ENCODE measurements at regions not wholly inside any gene's neighbourhood (a gene's known extent, or its start where the extent isn't known, plus 50 kb on each side); places are given as distances from the start of the nearest gene placed in this dataset.

DNA sequence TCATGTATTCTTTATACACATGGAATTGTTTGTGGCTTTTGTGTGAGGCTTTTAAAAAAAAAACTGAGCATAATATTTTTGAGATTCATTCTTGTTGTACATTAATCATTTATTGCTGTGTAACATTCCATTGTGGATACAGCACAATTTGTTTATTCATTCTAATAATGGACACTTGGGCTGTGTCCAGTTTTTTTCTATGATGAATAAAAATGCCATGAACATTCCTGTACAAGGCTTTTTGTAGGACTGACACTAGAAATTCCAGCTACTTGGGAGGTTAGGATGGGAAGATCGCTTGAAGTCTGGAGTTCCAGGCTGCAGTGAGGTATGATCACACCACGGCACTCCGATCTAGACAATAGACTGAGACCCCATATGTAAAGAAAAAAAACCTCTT, 254.3 kb upstream of the CACNA2D1 start:
- Histone ChIP-seq H3K4me1 (ENCODE audit: control insufficient read depth, insufficient read depth, low read length) (no peaks in the 10 kb centered on the region), H3K9me3 (replicated peaks; ENCODE audit: control insufficient read depth, insufficient read depth, low read length) (no peaks in the 10 kb centered on the region), H4K20me1 (ENCODE audit: control insufficient read depth, insufficient read depth) (no peaks in the 10 kb centered on the region), H3K27me3 (replicated peaks in 1 of 2; ENCODE audit: control insufficient read depth in 2 of 2, insufficient read depth in 2 of 2, low read length in 1 of 2) (0 out of 4 replicates have a peak, but pooled peaks cover 0 to 3% of the 10 kb centered on the region in 2 experiments), H3K36me3 (ENCODE audit: control insufficient read depth in 2 of 2, insufficient read depth in 2 of 2, low read length in 1 of 2) (no peaks in the 10 kb centered on the region), H3K9ac (ENCODE audit: control insufficient read depth, insufficient read depth, low read length) (no peak overlapping the region), H3K79me2 (ENCODE audit: control insufficient read depth, insufficient read depth, low read length) (no peaks in the 10 kb centered on the region), H3K4me2 (ENCODE audit: control insufficient read depth, insufficient read depth) (no peak overlapping the region), H2AFZ (ENCODE audit: control insufficient read depth, low read depth, low read length) (no peak overlapping the region), H3K4me3 (no peak overlapping the region), H3K27ac (ENCODE audit: control insufficient read depth, insufficient read depth) (no peak overlapping the region)
- ATAC-seq (no peak), DNase-seq (ENCODE audit: low read depth, low spot score) (no peak), FAIRE-seq (no peak)
- 27% methylated on average over 3 of the region's 3 CpGs for WGBS (ENCODE audit: insufficient coverage, insufficient replicate concordance, low lambda C conversion rate, missing lambda C conversion rate)
- ChIA-PET CTCF (no interaction called here), RAD21 (ENCODE audit: unreplicated experiment) (no interaction called here), POLR2A (no interaction called here), SMC1A (ENCODE audit: uncharacterized antibody, unreplicated experiment) (interaction anchor here (0.5 kb wide), 1 partner anchor 172 kb away, joined by 3 read pairs; no protein-coding TSS in a partner anchor)
- no peak for TF ChIP-seq BCL11A (IDR thresholded peaks at IDR 0.05; ENCODE audit: low read depth, low read length)
- no peak for TF ChIP-seq HCFC1 (IDR thresholded peaks at IDR 0.05; ENCODE audit: low read length)
- intact Hi-C loops (cut with micrococcal nuclease; ENCODE audit: unreplicated experiment) (no loop called here), in situ Hi-C loops (cut with MboI) (no loop called here)
- no TSS peak for BruUV-seq (replicated peaks)

DNA sequence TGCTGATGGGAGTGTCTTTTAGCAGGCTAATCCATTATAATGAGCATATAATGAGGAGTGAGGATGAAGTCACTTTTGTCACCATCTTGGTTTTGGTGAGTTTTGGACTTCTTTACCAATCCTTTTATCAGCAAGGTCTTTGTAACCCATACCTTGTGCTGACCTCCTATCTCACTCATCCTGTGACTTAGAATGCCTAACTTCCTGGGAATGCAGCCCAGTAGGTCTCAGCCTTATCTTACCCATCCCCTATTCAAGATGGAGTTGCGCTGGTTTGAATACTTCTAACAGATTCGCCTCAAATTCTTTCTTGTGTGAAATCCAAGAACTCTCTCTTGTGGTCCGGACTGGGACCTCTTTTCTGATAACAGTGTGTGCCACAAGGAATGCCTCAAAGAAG, 253.1 kb upstream of the CACNA2D1 start:
- in situ Hi-C loops (cut with MboI) = no loop called here
- Histone ChIP-seq H3K4me1 (ENCODE audit: control insufficient read depth, insufficient read depth, low read length) (no peaks in the 10 kb centered on the region), H3K36me3 (ENCODE audit: control insufficient read depth in 2 of 2, insufficient read depth in 2 of 2, low read length in 1 of 2) (no peaks in the 10 kb centered on the region), H2AFZ (ENCODE audit: control insufficient read depth, low read depth, low read length) (no peak overlapping the region), H3K9me3 (replicated peaks; ENCODE audit: control insufficient read depth, insufficient read depth, low read length) (no peaks in the 10 kb centered on the region), H3K4me3 (no peak overlapping the region), H3K27ac (ENCODE audit: control insufficient read depth, insufficient read depth) (no peak overlapping the region), H3K79me2 (ENCODE audit: control insufficient read depth, insufficient read depth, low read length) (no peaks in the 10 kb centered on the region), H3K9ac (ENCODE audit: control insufficient read depth, insufficient read depth, low read length) (no peak overlapping the region), H3K27me3 (replicated peaks in 1 of 2; ENCODE audit: control insufficient read depth in 2 of 2, insufficient read depth in 2 of 2, low read length in 1 of 2) (no peaks in the 10 kb centered on the region), H4K20me1 (ENCODE audit: control insufficient read depth, insufficient read depth) (no peaks in the 10 kb centered on the region), H3K4me2 (ENCODE audit: control insufficient read depth, insufficient read depth) (no peak overlapping the region)
- no TSS peak for BruUV-seq (replicated peaks)
- ChIA-PET POLR2A (no interaction called here), CTCF (no interaction called here), RAD21 (ENCODE audit: unreplicated experiment) (no interaction called here), SMC1A (ENCODE audit: uncharacterized antibody, unreplicated experiment) (interaction anchor here (0.9 to 1.0 kb wide), 2 partner anchors 11 to 19 kb away, joined by 3 read pairs; no protein-coding TSS in a partner anchor)
- TF ChIP-seq GABPA (IDR thresholded peaks at IDR 0.05; ENCODE audit: low read depth) (no peak), TCF7 (IDR thresholded peaks at IDR 0.05; ENCODE audit: borderline replicate concordance) (no peak), PAX8 (IDR thresholded peaks at IDR 0.05) (no peak), SUPT20H (IDR thresholded peaks at IDR 0.05; ENCODE audit: borderline replicate concordance, control insufficient read depth, low read depth, low read length) (no peak), HCFC1 (IDR thresholded peaks at IDR 0.05; ENCODE audit: low read length) (no peak), RCOR1 (conservative IDR thresholded peaks at IDR 0.05; ENCODE audit: low read depth, low read length) (no peak)
- TF ChIP-seq, protein P1, sequence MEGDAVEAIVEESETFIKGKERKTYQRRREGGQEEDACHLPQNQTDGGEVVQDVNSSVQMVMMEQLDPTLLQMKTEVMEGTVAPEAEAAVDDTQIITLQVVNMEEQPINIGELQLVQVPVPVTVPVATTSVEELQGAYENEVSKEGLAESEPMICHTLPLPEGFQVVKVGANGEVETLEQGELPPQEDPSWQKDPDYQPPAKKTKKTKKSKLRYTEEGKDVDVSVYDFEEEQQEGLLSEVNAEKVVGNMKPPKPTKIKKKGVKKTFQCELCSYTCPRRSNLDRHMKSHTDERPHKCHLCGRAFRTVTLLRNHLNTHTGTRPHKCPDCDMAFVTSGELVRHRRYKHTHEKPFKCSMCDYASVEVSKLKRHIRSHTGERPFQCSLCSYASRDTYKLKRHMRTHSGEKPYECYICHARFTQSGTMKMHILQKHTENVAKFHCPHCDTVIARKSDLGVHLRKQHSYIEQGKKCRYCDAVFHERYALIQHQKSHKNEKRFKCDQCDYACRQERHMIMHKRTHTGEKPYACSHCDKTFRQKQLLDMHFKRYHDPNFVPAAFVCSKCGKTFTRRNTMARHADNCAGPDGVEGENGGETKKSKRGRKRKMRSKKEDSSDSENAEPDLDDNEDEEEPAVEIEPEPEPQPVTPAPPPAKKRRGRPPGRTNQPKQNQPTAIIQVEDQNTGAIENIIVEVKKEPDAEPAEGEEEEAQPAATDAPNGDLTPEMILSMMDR (IDR thresholded peaks at IDR 0.05 in 2 of 3, conservative IDR thresholded peaks at IDR 0.05 in 1 of 3; ENCODE audit: control insufficient read depth in 2 of 3, extremely low read depth in 1 of 3, insufficient read depth in 1 of 3, low read depth in 3 of 3, low read length in 3 of 3) = no peak
- TF ChIP-seq, protein P2, sequence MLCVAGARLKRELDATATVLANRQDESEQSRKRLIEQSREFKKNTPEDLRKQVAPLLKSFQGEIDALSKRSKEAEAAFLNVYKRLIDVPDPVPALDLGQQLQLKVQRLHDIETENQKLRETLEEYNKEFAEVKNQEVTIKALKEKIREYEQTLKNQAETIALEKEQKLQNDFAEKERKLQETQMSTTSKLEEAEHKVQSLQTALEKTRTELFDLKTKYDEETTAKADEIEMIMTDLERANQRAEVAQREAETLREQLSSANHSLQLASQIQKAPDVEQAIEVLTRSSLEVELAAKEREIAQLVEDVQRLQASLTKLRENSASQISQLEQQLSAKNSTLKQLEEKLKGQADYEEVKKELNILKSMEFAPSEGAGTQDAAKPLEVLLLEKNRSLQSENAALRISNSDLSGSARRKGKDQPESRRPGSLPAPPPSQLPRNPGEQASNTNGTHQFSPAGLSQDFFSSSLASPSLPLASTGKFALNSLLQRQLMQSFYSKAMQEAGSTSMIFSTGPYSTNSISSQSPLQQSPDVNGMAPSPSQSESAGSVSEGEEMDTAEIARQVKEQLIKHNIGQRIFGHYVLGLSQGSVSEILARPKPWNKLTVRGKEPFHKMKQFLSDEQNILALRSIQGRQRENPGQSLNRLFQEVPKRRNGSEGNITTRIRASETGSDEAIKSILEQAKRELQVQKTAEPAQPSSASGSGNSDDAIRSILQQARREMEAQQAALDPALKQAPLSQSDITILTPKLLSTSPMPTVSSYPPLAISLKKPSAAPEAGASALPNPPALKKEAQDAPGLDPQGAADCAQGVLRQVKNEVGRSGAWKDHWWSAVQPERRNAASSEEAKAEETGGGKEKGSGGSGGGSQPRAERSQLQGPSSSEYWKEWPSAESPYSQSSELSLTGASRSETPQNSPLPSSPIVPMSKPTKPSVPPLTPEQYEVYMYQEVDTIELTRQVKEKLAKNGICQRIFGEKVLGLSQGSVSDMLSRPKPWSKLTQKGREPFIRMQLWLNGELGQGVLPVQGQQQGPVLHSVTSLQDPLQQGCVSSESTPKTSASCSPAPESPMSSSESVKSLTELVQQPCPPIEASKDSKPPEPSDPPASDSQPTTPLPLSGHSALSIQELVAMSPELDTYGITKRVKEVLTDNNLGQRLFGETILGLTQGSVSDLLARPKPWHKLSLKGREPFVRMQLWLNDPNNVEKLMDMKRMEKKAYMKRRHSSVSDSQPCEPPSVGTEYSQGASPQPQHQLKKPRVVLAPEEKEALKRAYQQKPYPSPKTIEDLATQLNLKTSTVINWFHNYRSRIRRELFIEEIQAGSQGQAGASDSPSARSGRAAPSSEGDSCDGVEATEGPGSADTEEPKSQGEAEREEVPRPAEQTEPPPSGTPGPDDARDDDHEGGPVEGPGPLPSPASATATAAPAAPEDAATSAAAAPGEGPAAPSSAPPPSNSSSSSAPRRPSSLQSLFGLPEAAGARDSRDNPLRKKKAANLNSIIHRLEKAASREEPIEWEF (IDR thresholded peaks at IDR 0.05; ENCODE audit: insufficient replicate concordance, low read depth, low read length) = no peak
- TF ChIP-seq, protein P3, sequence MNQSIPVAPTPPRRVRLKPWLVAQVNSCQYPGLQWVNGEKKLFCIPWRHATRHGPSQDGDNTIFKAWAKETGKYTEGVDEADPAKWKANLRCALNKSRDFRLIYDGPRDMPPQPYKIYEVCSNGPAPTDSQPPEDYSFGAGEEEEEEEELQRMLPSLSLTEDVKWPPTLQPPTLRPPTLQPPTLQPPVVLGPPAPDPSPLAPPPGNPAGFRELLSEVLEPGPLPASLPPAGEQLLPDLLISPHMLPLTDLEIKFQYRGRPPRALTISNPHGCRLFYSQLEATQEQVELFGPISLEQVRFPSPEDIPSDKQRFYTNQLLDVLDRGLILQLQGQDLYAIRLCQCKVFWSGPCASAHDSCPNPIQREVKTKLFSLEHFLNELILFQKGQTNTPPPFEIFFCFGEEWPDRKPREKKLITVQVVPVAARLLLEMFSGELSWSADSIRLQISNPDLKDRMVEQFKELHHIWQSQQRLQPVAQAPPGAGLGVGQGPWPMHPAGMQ (IDR thresholded peaks at IDR 0.05; ENCODE audit: borderline replicate concordance) = no peak
- no peak for ATAC-seq
- no peak for FAIRE-seq
- intact Hi-C loops (cut with micrococcal nuclease; ENCODE audit: unreplicated experiment) = no loop called here
- DNase-seq (ENCODE audit: low read depth, low spot score) = no peak
- 32% methylated on average over 3 of the region's 3 CpGs for WGBS (ENCODE audit: insufficient coverage, insufficient replicate concordance, low lambda C conversion rate, missing lambda C conversion rate)
